ENCODE measurements at regions not wholly inside any gene's neighbourhood (a gene's known extent, or its start where the extent isn't known, plus 50 kb on each side); places are given as distances from the start of the nearest gene placed in this dataset.

- TF ChIP-seq EZH2 (IDR thresholded peaks at IDR 0.05; ENCODE audit: low read depth) (no peak), CTCF (conservative IDR thresholded peaks at IDR 0.05) (no peak)
Observed at GRCh38 chr6:2503816-2504494, 246.8 kb downstream of the MYLK4 start.
